SK-N-SH (cell line): ENCODE measurements at regions not wholly inside any gene's neighbourhood (a gene's known extent, or its start where the extent isn't known, plus 50 kb on each side); places are given as distances from the start of the nearest gene placed in this dataset.
A peak's percentile ranks its signal among the peaks of the same experiment; 100 is the strongest.

Experiments
- CTCF ChIA-PET: fragments of 300-600, 350-600 bp; formaldehyde crosslinking; extraction: SDS; loops from one replicate; lab custom pipeline; 2021; lab: Yijun Ruan, JAX
- POLR2A ChIA-PET: fragments of 350-600 bp; sonication (Branson Sonifier 250); formaldehyde crosslinking; extraction: SDS; loops from one replicate; lab custom pipeline; 2020; ENCODE audit warnings: antibody characterized with exemption, inconsistent platforms; lab: Yijun Ruan, JAX
- DNase-seq: peaks from one replicate; pipeline ENCODE4 v3.0.0; 2012
- H2AFZ ChIP-seq: fragments of 200-600 bp; sonication (generic); 2 replicates; pipeline ENCODE4 v1.8.1; 2016; ENCODE audit warnings: antibody characterized with exemption, mild to moderate bottlenecking, low read depth
- H3F3A ChIP-seq: fragments of 200-600 bp; sonication (generic); replicated peaks from 2 replicates; pipeline ENCODE3; 2016; ENCODE audit warnings: antibody characterized with exemption, mild to moderate bottlenecking; ENCODE audit not compliant: insufficient read depth
- H3K27ac ChIP-seq, 2 experiments: fragments of 200-500 bp in 1 of 2; fragments of 200-600 bp in 1 of 2; sonication (Bioruptor generic) in 1 of 2; sonication (generic), shearing (Covaris generic) in 1 of 2; 2 replicates each; pipeline versions ENCODE4 v1.5.1 to v1.6.1; 2014 to 2016; ENCODE audit warnings: low read depth in 2 of 2, inconsistent platforms in 1 of 2, low read length in 1 of 2, mild to moderate bottlenecking in 1 of 2, mixed read lengths in 1 of 2
- H3K27me3 ChIP-seq: fragments of 200-600 bp; sonication (generic), shearing (Covaris generic); 2 replicates; pipeline ENCODE4 v1.6.1; 2016; ENCODE audit warnings: mixed run types; ENCODE audit not compliant: insufficient read depth
- H3K36me3 ChIP-seq, 2 experiments: fragments of 200-500 bp in 1 of 2; fragments of 200-600 bp in 1 of 2; sonication (Bioruptor generic) in 1 of 2; sonication (generic) in 1 of 2; replicated peaks in 1 of 2; 2 replicates each; pipeline versions ENCODE3 to v1.5.1; 2014 to 2016; ENCODE audit warnings: low read length in 1 of 2, mild to moderate bottlenecking in 1 of 2; ENCODE audit not compliant: insufficient read depth in 2 of 2, control insufficient read depth in 1 of 2
- H3K4me1 ChIP-seq, 2 experiments: fragments of 200-500 bp in 1 of 2; fragments of 200-600 bp in 1 of 2; sonication (Bioruptor generic) in 1 of 2; sonication (generic), shearing (Covaris generic) in 1 of 2; 2 replicates each; pipeline versions ENCODE4 v1.5.1 to v1.6.1; 2014 to 2016; ENCODE audit warnings: low read depth in 1 of 2, low read length in 1 of 2, mixed run types in 1 of 2; ENCODE audit not compliant: insufficient read depth in 2 of 2, control insufficient read depth in 1 of 2
- H3K4me2 ChIP-seq: fragments of 200-600 bp; sonication (generic), shearing (Covaris generic); 2 replicates; pipeline ENCODE4 v1.6.1; 2017; ENCODE audit warnings: mixed run types
- H3K4me3 ChIP-seq, 2 experiments: fragments of 200-500 bp in 1 of 2; fragments of 200-600 bp in 1 of 2; sonication (Bioruptor generic) in 1 of 2; sonication (generic), shearing (Covaris generic) in 1 of 2; 2 replicates each; pipeline versions ENCODE4 v1.5.1 to v1.8.1; 2014 to 2016; ENCODE audit warnings: low read depth in 2 of 2, inconsistent platforms in 1 of 2, low read length in 1 of 2, mild to moderate bottlenecking in 1 of 2, mixed read lengths in 1 of 2, moderate library complexity in 1 of 2
- H3K79me2 ChIP-seq: fragments of 200-600 bp; sonication (generic); 2 replicates; pipeline ENCODE4 v1.8.1; 2017; ENCODE audit warnings: mild to moderate bottlenecking; ENCODE audit not compliant: insufficient read depth
- H3K9ac ChIP-seq: fragments of 200-600 bp; sonication (generic); 2 replicates; pipeline ENCODE4 v1.6.1; 2017; ENCODE audit warnings: mixed run types
- H3K9me2 ChIP-seq: fragments of 200-600 bp; sonication (generic); 2 replicates; pipeline ENCODE4 v1.6.1; 2017; ENCODE audit warnings: mixed run types
- H3K9me3 ChIP-seq: fragments of 200-600 bp; sonication (generic); 2 replicates; pipeline ENCODE4 v1.6.1; 2017; ENCODE audit warnings: mixed run types, mild to moderate bottlenecking, moderate library complexity
- H4K20me1 ChIP-seq: fragments of 200-600 bp; sonication (generic); 2 replicates; pipeline ENCODE4 v1.6.1; 2017; ENCODE audit warnings: mild to moderate bottlenecking, mixed run types; ENCODE audit not compliant: insufficient read depth
- ELF1 ChIP-seq: IDR thresholded peaks from 2 replicates; pipeline ENCODE4 v1.4.0; 2012
- EP300 ChIP-seq, 2 experiments: IDR thresholded peaks; 2 replicates each; pipeline versions ENCODE4 v1.4.0 to v1.6.1; 2012; ENCODE audit warnings: borderline replicate concordance in 1 of 2, low read depth in 1 of 2, low read length in 1 of 2
- FOSL2 ChIP-seq: IDR thresholded peaks from 2 replicates; pipeline ENCODE4 v1.4.0; 2012; ENCODE audit warnings: low read depth, mild to moderate bottlenecking, moderate library complexity, borderline replicate concordance
- FOXJ3 ChIP-seq: sonication (generic); formaldehyde crosslinking; IDR thresholded peaks from 2 replicates; pipeline ENCODE4 v1.5.1; 2020; ENCODE audit warnings: mild to moderate bottlenecking, missing genetic modification reagents
- GATA2 ChIP-seq: sonication (generic); formaldehyde crosslinking; IDR thresholded peaks from 2 replicates; pipeline ENCODE4 v1.5.0; 2020; ENCODE audit warnings: mild to moderate bottlenecking, missing genetic modification reagents
- MXI1 ChIP-seq: IDR thresholded peaks from 2 replicates; pipeline ENCODE4 v1.6.1; 2012; ENCODE audit warnings: mild to moderate bottlenecking, low read depth, low read length, improper control_type of control experiment
- RXRA ChIP-seq: IDR thresholded peaks from 2 replicates; pipeline ENCODE4 v1.4.0; 2012; ENCODE audit warnings: low read depth, mild to moderate bottlenecking, borderline replicate concordance
- SIN3A ChIP-seq: IDR thresholded peaks from 2 replicates; pipeline ENCODE4 v1.6.1; 2012; ENCODE audit warnings: low read depth, mild to moderate bottlenecking, low read length, moderate library complexity, borderline replicate concordance
- TAF1 ChIP-seq: IDR thresholded peaks from 2 replicates; pipeline ENCODE4 v1.6.1; 2012; ENCODE audit warnings: low read depth, mild to moderate bottlenecking, low read length, moderate library complexity, borderline replicate concordance
- YY1 ChIP-seq: IDR thresholded peaks from 2 replicates; pipeline ENCODE4 v1.4.0; 2012; ENCODE audit warnings: low read depth, mild to moderate bottlenecking
- ZBTB33 ChIP-seq: IDR thresholded peaks from 2 replicates; pipeline ENCODE4 v1.4.0; 2012; ENCODE audit warnings: low read depth, borderline replicate concordance
- WGBS: methylation state at CpG from one replicate; pipeline ENCODE4 v1.1.6; 2017; ENCODE audit warnings: low lambda C conversion rate; 5-methylcytosine and 5-hydroxymethylcytosine counted together
- TF ChIP-seq, protein P1 (sequence below): IDR thresholded peaks from 2 replicates; pipeline ENCODE4 v1.6.1; 2012; ENCODE audit warnings: mild to moderate bottlenecking, low read depth, low read length, moderate library complexity
- TF ChIP-seq, protein P2 (sequence below): IDR thresholded peaks from 2 replicates; pipeline ENCODE4; 2012

DNA sequence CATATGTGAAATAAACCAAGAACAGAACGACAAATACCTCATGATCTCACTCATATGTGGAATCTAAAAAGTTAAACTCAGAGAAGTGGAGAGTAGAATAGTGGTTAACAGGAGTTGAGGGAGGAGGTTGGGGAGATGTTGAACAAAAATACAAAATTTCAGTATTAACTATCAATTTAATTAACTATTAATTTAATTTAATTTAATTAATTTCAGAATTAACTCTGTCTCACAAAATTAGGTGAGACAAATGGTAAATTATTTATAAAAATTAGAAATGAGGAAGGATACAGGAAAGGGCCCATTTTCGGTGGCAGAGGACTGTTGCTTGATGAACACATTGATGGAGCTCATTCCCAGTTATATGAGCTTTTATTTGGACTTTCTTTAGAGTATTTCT lies 166.0 kb upstream of the FAM83B start:
- no peaks in the 10 kb centered on the region; the same call in 1 of the 2 replicates for H3K9me2 ChIP-seq
- no peak for DNase-seq
- no peak overlapping the region for H2AFZ ChIP-seq
- WGBS = 19% methylated on average over 2 of the region's 2 CpGs
- no peaks in the 10 kb centered on the region for H3K36me3 ChIP-seq
- no peaks in the 10 kb centered on the region for H3K4me1 ChIP-seq
- H3K4me2 ChIP-seq = no peak overlapping the region
- H3K27ac ChIP-seq = no peak overlapping the region
- no peaks in the 10 kb centered on the region for H3K79me2 ChIP-seq
- no peak overlapping the region for H3K4me3 ChIP-seq
- POLR2A ChIA-PET = no interaction called here
- no peak for TF ChIP-seq FOXJ3 (CRISPR knock-in tag)
- TF ChIP-seq, all 33 proteins: peak for 0
- H3K9me3 ChIP-seq = no peaks in the 10 kb centered on the region
- CTCF ChIA-PET = no interaction called here
- H3K27me3 ChIP-seq = no peaks in the 10 kb centered on the region
- no peak overlapping the region for H3K9ac ChIP-seq
- no peaks in the 10 kb centered on the region for H3F3A ChIP-seq
- H4K20me1 ChIP-seq = no peaks in the 10 kb centered on the region

- TF ChIP-seq EP300 (IDR thresholded peaks at IDR 0.05; ENCODE audit: borderline replicate concordance in 1 of 2, low read depth in 1 of 2, low read length in 1 of 2) = no peak
- TF ChIP-seq ELF1 = no peak
- no peak for TF ChIP-seq TAF1
- TF ChIP-seq SIN3A = no peak
- no peak for TF ChIP-seq YY1
- TF ChIP-seq MXI1 = no peak
- TF ChIP-seq ZBTB33 = no peak
- no peak for TF ChIP-seq FOSL2
- TF ChIP-seq GATA2 = no peak
- TF ChIP-seq, protein P1, sequence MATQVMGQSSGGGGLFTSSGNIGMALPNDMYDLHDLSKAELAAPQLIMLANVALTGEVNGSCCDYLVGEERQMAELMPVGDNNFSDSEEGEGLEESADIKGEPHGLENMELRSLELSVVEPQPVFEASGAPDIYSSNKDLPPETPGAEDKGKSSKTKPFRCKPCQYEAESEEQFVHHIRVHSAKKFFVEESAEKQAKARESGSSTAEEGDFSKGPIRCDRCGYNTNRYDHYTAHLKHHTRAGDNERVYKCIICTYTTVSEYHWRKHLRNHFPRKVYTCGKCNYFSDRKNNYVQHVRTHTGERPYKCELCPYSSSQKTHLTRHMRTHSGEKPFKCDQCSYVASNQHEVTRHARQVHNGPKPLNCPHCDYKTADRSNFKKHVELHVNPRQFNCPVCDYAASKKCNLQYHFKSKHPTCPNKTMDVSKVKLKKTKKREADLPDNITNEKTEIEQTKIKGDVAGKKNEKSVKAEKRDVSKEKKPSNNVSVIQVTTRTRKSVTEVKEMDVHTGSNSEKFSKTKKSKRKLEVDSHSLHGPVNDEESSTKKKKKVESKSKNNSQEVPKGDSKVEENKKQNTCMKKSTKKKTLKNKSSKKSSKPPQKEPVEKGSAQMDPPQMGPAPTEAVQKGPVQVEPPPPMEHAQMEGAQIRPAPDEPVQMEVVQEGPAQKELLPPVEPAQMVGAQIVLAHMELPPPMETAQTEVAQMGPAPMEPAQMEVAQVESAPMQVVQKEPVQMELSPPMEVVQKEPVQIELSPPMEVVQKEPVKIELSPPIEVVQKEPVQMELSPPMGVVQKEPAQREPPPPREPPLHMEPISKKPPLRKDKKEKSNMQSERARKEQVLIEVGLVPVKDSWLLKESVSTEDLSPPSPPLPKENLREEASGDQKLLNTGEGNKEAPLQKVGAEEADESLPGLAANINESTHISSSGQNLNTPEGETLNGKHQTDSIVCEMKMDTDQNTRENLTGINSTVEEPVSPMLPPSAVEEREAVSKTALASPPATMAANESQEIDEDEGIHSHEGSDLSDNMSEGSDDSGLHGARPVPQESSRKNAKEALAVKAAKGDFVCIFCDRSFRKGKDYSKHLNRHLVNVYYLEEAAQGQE = no peak
- TF ChIP-seq RXRA = no peak
- TF ChIP-seq, protein P2, sequence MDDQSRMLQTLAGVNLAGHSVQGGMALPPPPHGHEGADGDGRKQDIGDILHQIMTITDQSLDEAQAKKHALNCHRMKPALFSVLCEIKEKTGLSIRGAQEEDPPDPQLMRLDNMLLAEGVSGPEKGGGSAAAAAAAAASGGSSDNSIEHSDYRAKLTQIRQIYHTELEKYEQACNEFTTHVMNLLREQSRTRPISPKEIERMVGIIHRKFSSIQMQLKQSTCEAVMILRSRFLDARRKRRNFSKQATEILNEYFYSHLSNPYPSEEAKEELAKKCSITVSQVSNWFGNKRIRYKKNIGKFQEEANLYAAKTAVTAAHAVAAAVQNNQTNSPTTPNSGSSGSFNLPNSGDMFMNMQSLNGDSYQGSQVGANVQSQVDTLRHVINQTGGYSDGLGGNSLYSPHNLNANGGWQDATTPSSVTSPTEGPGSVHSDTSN = no peak
- H3K4me2 ChIP-seq = peak overlapping the region; percentile 5; the same call in 1 of the 2 replicates
- H3K79me2 ChIP-seq = no peaks in the 10 kb centered on the region
- no peaks in the 10 kb centered on the region for H3K36me3 ChIP-seq
- CTCF ChIA-PET = no interaction called here
- H3K4me1 ChIP-seq = no peaks in the 10 kb centered on the region
- no peaks in the 10 kb centered on the region for H4K20me1 ChIP-seq
- no peak for DNase-seq
- H3K4me3 ChIP-seq = no peak overlapping the region
- peak overlapping the region in 1 of 2 experiments; percentile 23; a peak in 1 of 4 replicates for H3K27ac ChIP-seq
- H3K9me2 ChIP-seq = no peaks in the 10 kb centered on the region; the same call in 1 of the 2 replicates
- POLR2A ChIA-PET = no interaction called here
- no peak overlapping the region for H3K9ac ChIP-seq
- H3F3A ChIP-seq = no peaks in the 10 kb centered on the region
- H2AFZ ChIP-seq = peak overlapping the region; percentile 26; the same call in 1 of the 2 replicates
- WGBS = 7% methylated on average over 2 of the region's 2 CpGs
- H3K27me3 ChIP-seq = no peaks in the 10 kb centered on the region
- no peaks in the 10 kb centered on the region for H3K9me3 ChIP-seq
These were observed 165.3 kb upstream of the FAM83B start for GRCh38 chr6:54681267-54681666.
